Endothelial cell of umbilical vein (primary cell): ENCODE measurements at regions not wholly inside any gene's neighbourhood (a gene's known extent, or its start where the extent isn't known, plus 50 kb on each side); places are given as distances from the start of the nearest gene placed in this dataset.
A peak's percentile ranks its signal among the peaks of the same experiment; 100 is the strongest.

Source experiments
- BruUV-seq: library from RNA; stranded (reverse); fragments of 400-500 nt; replicated peaks from 2 replicates; lab custom pipeline; 2021; lab: Mats Ljungman, UMichigan
- CTCF ChIA-PET: fragments of 300-600, 350-600 bp; sonication (Branson Sonifier 250); formaldehyde crosslinking; loops from one replicate; lab custom pipeline; 2021; ENCODE audit warnings: antibody characterized with exemption, inconsistent platforms; lab: Charles Lee
- POLR2A ChIA-PET: fragments of 300-600, 350-600 bp; sonication (Branson Sonifier 250); formaldehyde crosslinking; loops from one replicate; lab custom pipeline; 2021; ENCODE audit warnings: antibody characterized with exemption, inconsistent platforms; lab: Charles Lee
- DNase-seq: peaks from one replicate; pipeline ENCODE4 v3.0.0-alpha.2; 2011; ENCODE audit warnings: low read depth, low spot score
- FAIRE-seq: peaks from 2 replicates; lab custom pipeline; 2011; peaks lifted over from hg19 to GRCh38; lab: Jason Lieb, UNC
- H2AFZ ChIP-seq: 2 replicates; pipeline ENCODE4 v1.6.0; 2012; ENCODE audit warnings: low read depth, low read length, control low read depth, inconsistent platforms
- H3K27ac ChIP-seq: 2 replicates; pipeline ENCODE4 v1.5.1; 2011; ENCODE audit warnings: low read depth, mild to moderate bottlenecking, control low read depth, low read length, moderate library complexity; ENCODE audit not compliant: insufficient read depth
- H3K27me3 ChIP-seq, 2 experiments: 2 replicates each; pipeline versions ENCODE4 v1.6.0 to v1.6.1; 2011; ENCODE audit warnings: low read length in 2 of 2, mixed read lengths in 1 of 2; ENCODE audit not compliant: control insufficient read depth in 2 of 2, insufficient read depth in 2 of 2
- H3K36me3 ChIP-seq, 2 experiments: 2 replicates in 1 of 2; 3 replicates in 1 of 2; pipeline ENCODE4 v1.5.1; 2011; ENCODE audit warnings: low read length in 2 of 2, mild to moderate bottlenecking in 1 of 2, moderate library complexity in 1 of 2; ENCODE audit not compliant: control insufficient read depth in 2 of 2, insufficient read depth in 2 of 2; ENCODE audit errors: extremely low read depth in 1 of 2
- H3K4me1 ChIP-seq: 3 replicates; pipeline ENCODE4 v1.5.1; 2011; ENCODE audit warnings: mild to moderate bottlenecking, low read length; ENCODE audit not compliant: control insufficient read depth, insufficient read depth; ENCODE audit errors: extremely low read depth
- H3K4me2 ChIP-seq: 2 replicates; pipeline ENCODE4 v1.6.1; 2011; ENCODE audit warnings: low read length, control low read depth, mixed read lengths; ENCODE audit not compliant: insufficient read depth
- H3K4me3 ChIP-seq, 3 experiments: fragments of 200-600 bp in 1 of 3; sonication (generic), shearing (Covaris generic) in 1 of 3; replicated peaks in 1 of 3; 2 replicates each; pipeline ENCODE4 v1.5.1; 2011 to 2016; ENCODE audit warnings: control low read depth in 3 of 3, low read length in 3 of 3, mild to moderate bottlenecking in 2 of 3, inconsistent platforms in 1 of 3, low read depth in 1 of 3, moderate library complexity in 1 of 3; ENCODE audit not compliant: insufficient read depth in 1 of 3
- H3K79me2 ChIP-seq: 2 replicates; pipeline ENCODE4 v1.6.0; 2012; ENCODE audit warnings: low read length, inconsistent platforms; ENCODE audit not compliant: control insufficient read depth, insufficient read depth
- H3K9ac ChIP-seq: replicated peaks from 2 replicates; pipeline ENCODE3; 2011; ENCODE audit warnings: low read length, control low read depth; ENCODE audit not compliant: insufficient read depth; ENCODE audit errors: extremely low read depth
- H3K9me1 ChIP-seq: replicated peaks from 3 replicates; pipeline ENCODE4 v1.6.0; 2011; ENCODE audit warnings: mild to moderate bottlenecking, low read length; ENCODE audit not compliant: control insufficient read depth, insufficient read depth; ENCODE audit errors: extremely low read depth
- H3K9me3 ChIP-seq: replicated peaks from 2 replicates; pipeline ENCODE4 v1.5.1; 2012; ENCODE audit warnings: low read length, inconsistent platforms; ENCODE audit not compliant: control insufficient read depth, insufficient read depth
- H4K20me1 ChIP-seq: replicated peaks from 2 replicates; pipeline ENCODE3; 2011; ENCODE audit warnings: mild to moderate bottlenecking, low read length; ENCODE audit not compliant: control insufficient read depth, insufficient read depth; ENCODE audit errors: extremely low read depth
- EZH2 ChIP-seq: IDR thresholded peaks from 2 replicates; pipeline ENCODE4 v1.6.1; 2012; ENCODE audit warnings: borderline replicate concordance, low read depth, mild to moderate bottlenecking, moderate library complexity, low read length, inconsistent platforms; ENCODE audit not compliant: severe bottlenecking
- FOS ChIP-seq: IDR thresholded peaks from 2 replicates; pipeline ENCODE4 v1.6.1; 2011; ENCODE audit warnings: mild to moderate bottlenecking, low read length, moderate library complexity, borderline replicate concordance; ENCODE audit not compliant: insufficient read depth
- GATA2 ChIP-seq: IDR thresholded peaks from 2 replicates; pipeline ENCODE4 v1.7.0; 2011; ENCODE audit warnings: low read depth, mild to moderate bottlenecking, moderate library complexity, mixed read lengths, low read length; ENCODE audit not compliant: insufficient read length, insufficient read depth
- JUN ChIP-seq: IDR thresholded peaks from 2 replicates; pipeline ENCODE4 v1.6.1; 2011; ENCODE audit warnings: borderline replicate concordance, low read depth; ENCODE audit not compliant: insufficient read length, insufficient read depth
- MAX ChIP-seq: IDR thresholded peaks from 2 replicates; pipeline ENCODE4 v1.6.1; 2011; ENCODE audit not compliant: insufficient read depth, insufficient read length
- MYC ChIP-seq: IDR thresholded peaks from one replicate; pipeline ENCODE4 v1.6.1; 2011; ENCODE audit warnings: mild to moderate bottlenecking, low read depth, low read length
- POLR2A ChIP-seq: IDR thresholded peaks from 2 replicates; pipeline ENCODE4 v1.6.1; 2012; ENCODE audit warnings: low read depth, mild to moderate bottlenecking, control low read depth, low read length
- POLR2AphosphoS5 ChIP-seq: IDR thresholded peaks from 2 replicates; pipeline ENCODE4 v1.6.1; 2012; ENCODE audit warnings: low read depth, mild to moderate bottlenecking, control low read depth, low read length, moderate library complexity; ENCODE audit not compliant: insufficient read depth
- dilution Hi-C: fragments of 300-500 bp; cut with MboI; formaldehyde crosslinking; loops from one replicate; pipeline ENCODE4 v1.15.0; 2019; ENCODE audit warnings: low sequenced_read_pairs; ENCODE audit not compliant: extremely low pct_ligation_motif_present
- intact Hi-C: fragments of 100-400 bp; cut with micrococcal nuclease; formaldehyde crosslinking; loops from one replicate; pipeline ENCODE4 v1.10.0; 2022
- TF ChIP-seq, protein P1 (sequence below), 2 donors: IDR thresholded peaks; 1 replicate in 1 of 2; 2 replicates in 1 of 2; pipeline ENCODE4 v1.5.1; 2011; ENCODE audit warnings: low read length in 2 of 2, mild to moderate bottlenecking in 2 of 2, moderate library complexity in 2 of 2, control low read depth in 1 of 2, inconsistent platforms in 1 of 2, low read depth in 1 of 2; ENCODE audit not compliant: insufficient read depth in 1 of 2; ENCODE audit errors: extremely low read depth in 1 of 2

DNA sequence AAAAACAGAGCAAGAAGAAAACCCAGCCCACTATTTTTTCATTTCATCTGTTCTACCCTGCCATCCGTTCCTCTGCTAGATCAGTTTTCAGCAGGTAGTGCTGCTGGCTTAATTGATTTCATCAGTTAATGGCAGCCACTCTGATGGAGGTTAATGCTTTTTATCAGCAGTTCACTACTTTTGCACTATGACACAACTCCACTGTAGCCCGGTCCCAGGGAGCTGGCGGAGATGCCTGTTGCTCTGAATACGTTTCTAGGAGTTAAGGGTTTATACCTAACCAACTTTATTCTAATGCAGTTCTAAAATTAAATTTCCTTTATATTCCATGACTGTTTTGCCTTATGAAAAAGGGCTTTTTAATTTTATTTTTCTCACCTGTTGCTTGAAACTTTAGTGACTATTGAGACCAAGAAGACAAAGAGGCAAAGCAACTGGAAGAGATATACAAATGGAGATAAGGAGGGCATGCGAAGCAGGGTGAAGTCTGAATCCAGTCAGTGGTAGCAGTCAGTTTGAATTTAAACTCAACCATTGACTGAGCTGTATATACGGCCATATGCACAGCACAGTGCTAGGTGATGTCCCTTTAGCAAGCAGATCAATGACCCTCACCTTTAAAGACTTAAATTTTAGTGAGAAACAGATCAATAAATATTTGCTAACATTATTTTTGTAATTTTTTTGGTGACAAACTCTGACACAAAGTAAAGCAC, 477.9 kb downstream of the LMO4 start:
- no peak for DNase-seq
- Histone ChIP-seq H2AFZ (peak overlapping the region; percentile 19), H3K4me1 (peaks cover 5% of the 10 kb centered on the region), H3K9me1 (no peaks in the 10 kb centered on the region), H3K4me3 (no peak overlapping the region), H3K9ac (no peak overlapping the region), H3K9me3 (no peaks in the 10 kb centered on the region), H3K27ac (no peak overlapping the region), H3K27me3 (no peaks in the 10 kb centered on the region), H3K36me3 (no peaks in the 10 kb centered on the region), H3K4me2 (no peak overlapping the region), H4K20me1 (no peaks in the 10 kb centered on the region), H3K79me2 (no peaks in the 10 kb centered on the region)
- POLR2A ChIA-PET = no interaction called here
- CTCF ChIA-PET = no interaction called here
- dilution Hi-C loops (no loop called here), intact Hi-C loops (no loop called here)
- no peak for TF ChIP-seq POLR2A
- no peak for TF ChIP-seq MYC
- no peak for TF ChIP-seq JUN
- no peak for TF ChIP-seq GATA2
- TF ChIP-seq EZH2 = no peak
- no peak for TF ChIP-seq MAX
- no peak for TF ChIP-seq POLR2AphosphoS5
- no TSS peak for BruUV-seq
- peak; percentile 26 for FAIRE-seq

- FAIRE-seq = no peak
- Histone ChIP-seq H3K4me3 (no peak overlapping the region), H3K4me1 (peaks cover 5% of the 10 kb centered on the region), H2AFZ (no peak overlapping the region), H3K27me3 (no peaks in the 10 kb centered on the region), H3K79me2 (no peaks in the 10 kb centered on the region), H3K9me1 (no peaks in the 10 kb centered on the region), H4K20me1 (no peaks in the 10 kb centered on the region), H3K9me3 (no peaks in the 10 kb centered on the region), H3K27ac (no peak overlapping the region), H3K4me2 (no peak overlapping the region), H3K9ac (no peak overlapping the region), H3K36me3 (no peaks in the 10 kb centered on the region)
- dilution Hi-C loops = no loop called here
- intact Hi-C loops = no loop called here
- TF ChIP-seq, protein P1, sequence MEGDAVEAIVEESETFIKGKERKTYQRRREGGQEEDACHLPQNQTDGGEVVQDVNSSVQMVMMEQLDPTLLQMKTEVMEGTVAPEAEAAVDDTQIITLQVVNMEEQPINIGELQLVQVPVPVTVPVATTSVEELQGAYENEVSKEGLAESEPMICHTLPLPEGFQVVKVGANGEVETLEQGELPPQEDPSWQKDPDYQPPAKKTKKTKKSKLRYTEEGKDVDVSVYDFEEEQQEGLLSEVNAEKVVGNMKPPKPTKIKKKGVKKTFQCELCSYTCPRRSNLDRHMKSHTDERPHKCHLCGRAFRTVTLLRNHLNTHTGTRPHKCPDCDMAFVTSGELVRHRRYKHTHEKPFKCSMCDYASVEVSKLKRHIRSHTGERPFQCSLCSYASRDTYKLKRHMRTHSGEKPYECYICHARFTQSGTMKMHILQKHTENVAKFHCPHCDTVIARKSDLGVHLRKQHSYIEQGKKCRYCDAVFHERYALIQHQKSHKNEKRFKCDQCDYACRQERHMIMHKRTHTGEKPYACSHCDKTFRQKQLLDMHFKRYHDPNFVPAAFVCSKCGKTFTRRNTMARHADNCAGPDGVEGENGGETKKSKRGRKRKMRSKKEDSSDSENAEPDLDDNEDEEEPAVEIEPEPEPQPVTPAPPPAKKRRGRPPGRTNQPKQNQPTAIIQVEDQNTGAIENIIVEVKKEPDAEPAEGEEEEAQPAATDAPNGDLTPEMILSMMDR (IDR thresholded peaks at IDR 0.05; ENCODE audit: extremely low read depth in 1 of 2, insufficient read depth in 1 of 2, low read depth in 1 of 2, low read length in 2 of 2) = no peak
- TF ChIP-seq POLR2AphosphoS5 = no peak
- TF ChIP-seq GATA2 = no peak
- no peak for TF ChIP-seq MYC
- TF ChIP-seq JUN = no peak
- TF ChIP-seq MAX = no peak
- no peak for TF ChIP-seq POLR2A
- TF ChIP-seq FOS = no peak
- no peak for TF ChIP-seq EZH2
- CTCF ChIA-PET = no interaction called here
- no TSS peak for BruUV-seq
- DNase-seq = no peak
- POLR2A ChIA-PET = no interaction called here
Measured at GRCh38 chr1:87810166-87810565, 481.5 kb downstream of the LMO4 start.
